ENCODE measurements at regions not wholly inside any gene's neighbourhood (a gene's known extent, or its start where the extent isn't known, plus 50 kb on each side); places are given as distances from the start of the nearest gene placed in this dataset.

DNA sequence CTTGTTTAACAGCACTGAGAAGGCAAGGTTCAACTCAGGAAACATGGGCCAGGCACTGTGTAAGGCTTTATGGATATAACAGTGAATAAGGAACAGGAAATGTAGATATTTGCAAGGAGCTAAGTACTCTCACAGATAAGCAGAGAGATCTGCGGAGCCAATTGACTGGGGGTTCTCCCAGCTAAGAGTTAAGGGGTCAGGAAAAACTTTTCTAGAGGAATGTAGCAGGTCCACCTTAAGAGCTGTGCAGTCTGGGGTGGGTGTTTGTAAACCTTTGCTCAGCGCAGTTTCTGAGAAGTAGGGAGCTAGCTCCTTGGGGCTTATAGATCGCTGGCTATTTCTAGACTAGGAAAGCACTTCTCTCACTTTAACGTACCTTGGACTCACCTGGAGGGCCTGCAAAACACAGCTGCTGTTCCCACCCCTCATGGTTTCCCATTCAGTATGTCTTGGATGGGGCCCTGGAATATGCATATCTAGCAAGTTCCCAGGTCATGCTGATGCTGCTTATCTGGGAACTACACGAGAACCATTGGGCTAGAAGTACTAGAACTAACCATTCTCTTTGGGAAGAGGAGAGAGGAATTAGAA, 51.7 kb downstream of the TLCD4 start (continued):
- TF ChIP-seq, protein P1, sequence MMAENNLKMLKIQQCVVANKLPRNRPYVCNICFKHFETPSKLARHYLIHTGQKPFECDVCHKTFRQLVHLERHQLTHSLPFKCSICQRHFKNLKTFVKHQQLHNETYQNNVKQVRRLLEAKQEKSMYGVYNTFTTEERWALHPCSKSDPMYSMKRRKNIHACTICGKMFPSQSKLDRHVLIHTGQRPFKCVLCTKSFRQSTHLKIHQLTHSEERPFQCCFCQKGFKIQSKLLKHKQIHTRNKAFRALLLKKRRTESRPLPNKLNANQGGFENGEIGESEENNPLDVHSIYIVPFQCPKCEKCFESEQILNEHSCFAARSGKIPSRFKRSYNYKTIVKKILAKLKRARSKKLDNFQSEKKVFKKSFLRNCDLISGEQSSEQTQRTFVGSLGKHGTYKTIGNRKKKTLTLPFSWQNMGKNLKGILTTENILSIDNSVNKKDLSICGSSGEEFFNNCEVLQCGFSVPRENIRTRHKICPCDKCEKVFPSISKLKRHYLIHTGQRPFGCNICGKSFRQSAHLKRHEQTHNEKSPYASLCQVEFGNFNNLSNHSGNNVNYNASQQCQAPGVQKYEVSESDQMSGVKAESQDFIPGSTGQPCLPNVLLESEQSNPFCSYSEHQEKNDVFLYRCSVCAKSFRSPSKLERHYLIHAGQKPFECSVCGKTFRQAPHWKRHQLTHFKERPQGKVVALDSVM (CRISPR knock-in tag; IDR thresholded peaks at IDR 0.05) = no peak
- TF ChIP-seq, protein P2, sequence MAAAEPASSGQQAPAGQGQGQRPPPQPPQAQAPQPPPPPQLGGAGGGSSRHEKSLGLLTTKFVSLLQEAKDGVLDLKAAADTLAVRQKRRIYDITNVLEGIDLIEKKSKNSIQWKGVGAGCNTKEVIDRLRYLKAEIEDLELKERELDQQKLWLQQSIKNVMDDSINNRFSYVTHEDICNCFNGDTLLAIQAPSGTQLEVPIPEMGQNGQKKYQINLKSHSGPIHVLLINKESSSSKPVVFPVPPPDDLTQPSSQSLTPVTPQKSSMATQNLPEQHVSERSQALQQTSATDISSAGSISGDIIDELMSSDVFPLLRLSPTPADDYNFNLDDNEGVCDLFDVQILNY (CRISPR knock-in tag; conservative IDR thresholded peaks at IDR 0.05) = no peak
- TF ChIP-seq, protein P3, sequence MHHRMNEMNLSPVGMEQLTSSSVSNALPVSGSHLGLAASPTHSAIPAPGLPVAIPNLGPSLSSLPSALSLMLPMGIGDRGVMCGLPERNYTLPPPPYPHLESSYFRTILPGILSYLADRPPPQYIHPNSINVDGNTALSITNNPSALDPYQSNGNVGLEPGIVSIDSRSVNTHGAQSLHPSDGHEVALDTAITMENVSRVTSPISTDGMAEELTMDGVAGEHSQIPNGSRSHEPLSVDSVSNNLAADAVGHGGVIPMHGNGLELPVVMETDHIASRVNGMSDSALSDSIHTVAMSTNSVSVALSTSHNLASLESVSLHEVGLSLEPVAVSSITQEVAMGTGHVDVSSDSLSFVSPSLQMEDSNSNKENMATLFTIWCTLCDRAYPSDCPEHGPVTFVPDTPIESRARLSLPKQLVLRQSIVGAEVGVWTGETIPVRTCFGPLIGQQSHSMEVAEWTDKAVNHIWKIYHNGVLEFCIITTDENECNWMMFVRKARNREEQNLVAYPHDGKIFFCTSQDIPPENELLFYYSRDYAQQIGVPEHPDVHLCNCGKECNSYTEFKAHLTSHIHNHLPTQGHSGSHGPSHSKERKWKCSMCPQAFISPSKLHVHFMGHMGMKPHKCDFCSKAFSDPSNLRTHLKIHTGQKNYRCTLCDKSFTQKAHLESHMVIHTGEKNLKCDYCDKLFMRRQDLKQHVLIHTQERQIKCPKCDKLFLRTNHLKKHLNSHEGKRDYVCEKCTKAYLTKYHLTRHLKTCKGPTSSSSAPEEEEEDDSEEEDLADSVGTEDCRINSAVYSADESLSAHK (CRISPR knock-in tag; IDR thresholded peaks at IDR 0.05; ENCODE audit: borderline replicate concordance) = no peak
- TF ChIP-seq, protein P4, sequence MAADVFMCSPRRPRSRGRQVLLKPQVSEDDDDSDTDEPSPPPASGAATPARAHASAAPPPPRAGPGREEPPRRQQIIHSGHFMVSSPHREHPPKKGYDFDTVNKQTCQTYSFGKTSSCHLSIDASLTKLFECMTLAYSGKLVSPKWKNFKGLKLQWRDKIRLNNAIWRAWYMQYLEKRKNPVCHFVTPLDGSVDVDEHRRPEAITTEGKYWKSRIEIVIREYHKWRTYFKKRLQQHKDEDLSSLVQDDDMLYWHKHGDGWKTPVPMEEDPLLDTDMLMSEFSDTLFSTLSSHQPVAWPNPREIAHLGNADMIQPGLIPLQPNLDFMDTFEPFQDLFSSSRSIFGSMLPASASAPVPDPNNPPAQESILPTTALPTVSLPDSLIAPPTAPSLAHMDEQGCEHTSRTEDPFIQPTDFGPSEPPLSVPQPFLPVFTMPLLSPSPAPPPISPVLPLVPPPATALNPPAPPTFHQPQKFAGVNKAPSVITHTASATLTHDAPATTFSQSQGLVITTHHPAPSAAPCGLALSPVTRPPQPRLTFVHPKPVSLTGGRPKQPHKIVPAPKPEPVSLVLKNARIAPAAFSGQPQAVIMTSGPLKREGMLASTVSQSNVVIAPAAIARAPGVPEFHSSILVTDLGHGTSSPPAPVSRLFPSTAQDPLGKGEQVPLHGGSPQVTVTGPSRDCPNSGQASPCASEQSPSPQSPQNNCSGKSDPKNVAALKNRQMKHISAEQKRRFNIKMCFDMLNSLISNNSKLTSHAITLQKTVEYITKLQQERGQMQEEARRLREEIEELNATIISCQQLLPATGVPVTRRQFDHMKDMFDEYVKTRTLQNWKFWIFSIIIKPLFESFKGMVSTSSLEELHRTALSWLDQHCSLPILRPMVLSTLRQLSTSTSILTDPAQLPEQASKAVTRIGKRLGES (CRISPR knock-in tag; IDR thresholded peaks at IDR 0.05; ENCODE audit: borderline replicate concordance) = no peak

All from HepG2 (cell line).